B cell (primary cell): ENCODE measurements at regions not wholly inside any gene's neighbourhood (a gene's known extent, or its start where the extent isn't known, plus 50 kb on each side); places are given as distances from the start of the nearest gene placed in this dataset.

Experiments
- ATAC-seq: fragments of 200-7000 bp; cut with Tn5 transposase; one replicate; pipeline ENCODE4 v1.10.0; 2021; ENCODE audit warnings: low read depth, mild to moderate bottlenecking, moderate number of reproducible peaks, moderate library complexity
- CTCF ChIA-PET: fragments of 350-600 bp; sonication (Branson Sonifier 250); formaldehyde crosslinking; loops from one replicate; lab custom pipeline; 2021; ENCODE audit warnings: antibody characterized with exemption, inconsistent platforms; lab: Charles Lee
- POLR2A ChIA-PET: fragments of 350-600 bp; sonication (Branson Sonifier 250); formaldehyde crosslinking; loops from one replicate; lab custom pipeline; 2021; ENCODE audit warnings: antibody characterized with exemption; lab: Charles Lee
- DNase-seq: peaks from one replicate; pipeline ENCODE4 v3.0.0; 2013
- H2AFZ ChIP-seq: 2 replicates; pipeline ENCODE4 v1.6.1; 2012; ENCODE audit warnings: mild to moderate bottlenecking, low read depth, low read length; ENCODE audit not compliant: insufficient read depth, poor library complexity, severe bottlenecking
- H3K27ac ChIP-seq, 2 donors: 1 replicate in 1 of 2; 2 replicates in 1 of 2; pipeline ENCODE4 v1.5.1; 2012 to 2013; ENCODE audit warnings: low read length in 2 of 2, mild to moderate bottlenecking in 2 of 2, moderate library complexity in 1 of 2
- H3K27me3 ChIP-seq, 4 experiments: fragments of 200-600 bp in 1 of 4; sonication (generic) in 1 of 4; replicated peaks in 1 of 4; 1 replicate in 2 of 4; 2 replicates in 2 of 4; pipeline versions ENCODE4 v1.6.1 to v1.7.0; 2013 to 2016; ENCODE audit warnings: low read length in 3 of 4, mild to moderate bottlenecking in 2 of 4, mixed read lengths in 1 of 4, moderate library complexity in 1 of 4; ENCODE audit not compliant: insufficient read depth in 4 of 4, control insufficient read depth in 3 of 4; ENCODE audit errors: control extremely low read depth in 1 of 4
- H3K36me3 ChIP-seq, 2 experiments: replicated peaks in 1 of 2; 1 replicate in 1 of 2; 2 replicates in 1 of 2; pipeline versions ENCODE4 v1.6.1 to v1.7.1; 2013; ENCODE audit warnings: low read length in 1 of 2; ENCODE audit not compliant: insufficient read depth in 2 of 2, control insufficient read depth in 1 of 2; ENCODE audit errors: control extremely low read depth in 1 of 2, extremely low read depth in 1 of 2
- H3K4me1 ChIP-seq, 2 donors: fragments of 200-600 bp in 1 of 2; sonication (generic) in 1 of 2; 1 replicate in 1 of 2; 2 replicates in 1 of 2; pipeline versions ENCODE4 v1.5.1 to v1.6.1; 2013 to 2017; ENCODE audit warnings: low read length in 2 of 2; ENCODE audit not compliant: control insufficient read depth in 2 of 2, insufficient read depth in 2 of 2
- H3K4me2 ChIP-seq: replicated peaks from 2 replicates; pipeline ENCODE3; 2012; ENCODE audit warnings: mild to moderate bottlenecking, low read depth, low read length; ENCODE audit not compliant: poor library complexity, severe bottlenecking
- H3K4me3 ChIP-seq, 5 experiments: fragments of 200-600 bp in 1 of 5; sonication (generic) in 1 of 5; 1 replicate in 3 of 5; 2 replicates in 2 of 5; pipeline versions ENCODE4 v1.5.1 to v1.7.0; 2011 to 2016; ENCODE audit warnings: low read length in 4 of 5, mild to moderate bottlenecking in 4 of 5, low read depth in 2 of 5, control low read depth in 1 of 5, moderate library complexity in 1 of 5; ENCODE audit not compliant: insufficient read depth in 1 of 5; ENCODE audit errors: control extremely low read depth in 1 of 5, extremely low read depth in 1 of 5
- H3K79me2 ChIP-seq: fragments of 200-600 bp; sonication (generic); one replicate; pipeline ENCODE4 v1.6.0; 2016; ENCODE audit warnings: low read length; ENCODE audit not compliant: control insufficient read depth, insufficient read depth
- H3K9ac ChIP-seq: fragments of 200-600 bp; sonication (generic); 2 replicates; pipeline ENCODE4 v1.6.1; 2017; ENCODE audit warnings: mild to moderate bottlenecking, low read length, moderate library complexity
- H3K9me3 ChIP-seq, 3 donors: one replicate each; pipeline versions ENCODE4 v1.6.1 to v1.7.1; 2013; ENCODE audit warnings: low read length in 2 of 3; ENCODE audit not compliant: control insufficient read depth in 2 of 3, insufficient read depth in 1 of 3; ENCODE audit errors: control extremely low read depth in 1 of 3
- H4K20me1 ChIP-seq: 2 replicates; pipeline ENCODE4 v1.6.0; 2012; ENCODE audit warnings: mild to moderate bottlenecking, low read length; ENCODE audit not compliant: insufficient read depth, control insufficient read depth, poor library complexity, severe bottlenecking
- H3K27ac Mint-ChIP-seq: one replicate; pipeline ENCODE4 v1.8.0; 2021; ENCODE audit warnings: mixed read lengths
- H3K27me3 Mint-ChIP-seq: one replicate; pipeline ENCODE4 v1.8.0; 2021; ENCODE audit warnings: mixed read lengths
- H3K4me1 Mint-ChIP-seq: one replicate; pipeline ENCODE4 v1.8.0; 2021; ENCODE audit warnings: mixed read lengths
- H3K4me3 Mint-ChIP-seq: one replicate; pipeline ENCODE4 v1.8.0; 2021; ENCODE audit warnings: mixed read lengths
- H3K9me3 Mint-ChIP-seq: one replicate; pipeline ENCODE4 v1.8.0; 2022; ENCODE audit warnings: mixed read lengths; ENCODE audit not compliant: insufficient read depth
- EZH2 ChIP-seq: IDR thresholded peaks from 2 replicates; pipeline ENCODE4 v1.6.1; 2012; ENCODE audit warnings: borderline replicate concordance, low read depth, mild to moderate bottlenecking, moderate library complexity, low read length; ENCODE audit not compliant: insufficient read depth, poor library complexity, severe bottlenecking
- WGBS: methylation state at CpG from one replicate; pipeline ENCODE4 v1.1.5; 2013; ENCODE audit warnings: missing lambda C conversion rate; ENCODE audit not compliant: insufficient coverage; 5-methylcytosine and 5-hydroxymethylcytosine counted together
- intact Hi-C: fragments of 100-400 bp; cut with micrococcal nuclease; formaldehyde crosslinking; loops from one replicate; pipeline ENCODE4 v1.10.0; 2022
- TF ChIP-seq, protein P1 (sequence below): fragments of 200-600 bp; IDR thresholded peaks from one replicate; pipeline ENCODE4 v1.8.0; 2022; ENCODE audit warnings: antibody characterized with exemption, mild to moderate bottlenecking

DNA sequence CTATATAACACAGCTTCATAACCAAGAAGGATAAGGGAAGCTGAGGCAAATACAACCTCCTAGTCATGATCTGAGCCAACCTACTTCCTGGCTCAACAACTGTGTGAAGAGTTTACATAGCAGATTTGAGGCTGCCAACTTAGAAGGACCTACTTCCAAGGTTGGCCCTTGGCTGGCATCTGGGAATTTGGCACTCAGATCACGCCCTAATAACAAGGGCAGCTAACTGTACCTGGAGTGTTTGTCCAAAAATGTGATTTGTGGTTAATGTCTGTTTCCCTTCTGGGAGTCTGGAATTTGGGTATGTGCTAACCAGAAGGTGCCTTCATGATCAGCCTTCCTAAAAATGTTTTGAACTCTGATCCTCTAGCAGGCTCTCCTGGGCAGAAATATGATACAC, 287.2 kb downstream of the CAAP1 start:
- no peaks in the 10 kb centered on the region for H3K79me2 ChIP-seq
- CTCF ChIA-PET = no interaction called here
- no peak overlapping the region for H3K4me2 ChIP-seq
- no peak overlapping the region for H3K4me3 ChIP-seq
- no CpG with 5 or more reads among the region's 1 CpG for WGBS
- intact Hi-C loops = no loop called here
- H3K9me3 Mint-ChIP-seq = peaks cover 4% of the 10 kb centered on the region
- no peaks in the 10 kb centered on the region for H3K27me3 ChIP-seq
- H3K27ac Mint-ChIP-seq = no peak overlapping the region
- H3K36me3 ChIP-seq = no peaks in the 10 kb centered on the region
- no peak overlapping the region for H3K4me3 Mint-ChIP-seq
- no peaks in the 10 kb centered on the region for H4K20me1 ChIP-seq
- no peaks in the 10 kb centered on the region for H3K27me3 Mint-ChIP-seq
- DNase-seq (no peak), ATAC-seq (no peak)
- POLR2A ChIA-PET = no interaction called here
- no peak overlapping the region for H3K27ac ChIP-seq
- no peaks in the 10 kb centered on the region for H3K9me3 ChIP-seq
- TF ChIP-seq, protein P1, sequence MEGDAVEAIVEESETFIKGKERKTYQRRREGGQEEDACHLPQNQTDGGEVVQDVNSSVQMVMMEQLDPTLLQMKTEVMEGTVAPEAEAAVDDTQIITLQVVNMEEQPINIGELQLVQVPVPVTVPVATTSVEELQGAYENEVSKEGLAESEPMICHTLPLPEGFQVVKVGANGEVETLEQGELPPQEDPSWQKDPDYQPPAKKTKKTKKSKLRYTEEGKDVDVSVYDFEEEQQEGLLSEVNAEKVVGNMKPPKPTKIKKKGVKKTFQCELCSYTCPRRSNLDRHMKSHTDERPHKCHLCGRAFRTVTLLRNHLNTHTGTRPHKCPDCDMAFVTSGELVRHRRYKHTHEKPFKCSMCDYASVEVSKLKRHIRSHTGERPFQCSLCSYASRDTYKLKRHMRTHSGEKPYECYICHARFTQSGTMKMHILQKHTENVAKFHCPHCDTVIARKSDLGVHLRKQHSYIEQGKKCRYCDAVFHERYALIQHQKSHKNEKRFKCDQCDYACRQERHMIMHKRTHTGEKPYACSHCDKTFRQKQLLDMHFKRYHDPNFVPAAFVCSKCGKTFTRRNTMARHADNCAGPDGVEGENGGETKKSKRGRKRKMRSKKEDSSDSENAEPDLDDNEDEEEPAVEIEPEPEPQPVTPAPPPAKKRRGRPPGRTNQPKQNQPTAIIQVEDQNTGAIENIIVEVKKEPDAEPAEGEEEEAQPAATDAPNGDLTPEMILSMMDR = no peak
- TF ChIP-seq EZH2 = no peak
- no peaks in the 10 kb centered on the region for H3K4me1 ChIP-seq
- no peaks in the 10 kb centered on the region for H3K4me1 Mint-ChIP-seq
- no peak overlapping the region for H2AFZ ChIP-seq
- H3K9ac ChIP-seq = no peak overlapping the region

DNA sequence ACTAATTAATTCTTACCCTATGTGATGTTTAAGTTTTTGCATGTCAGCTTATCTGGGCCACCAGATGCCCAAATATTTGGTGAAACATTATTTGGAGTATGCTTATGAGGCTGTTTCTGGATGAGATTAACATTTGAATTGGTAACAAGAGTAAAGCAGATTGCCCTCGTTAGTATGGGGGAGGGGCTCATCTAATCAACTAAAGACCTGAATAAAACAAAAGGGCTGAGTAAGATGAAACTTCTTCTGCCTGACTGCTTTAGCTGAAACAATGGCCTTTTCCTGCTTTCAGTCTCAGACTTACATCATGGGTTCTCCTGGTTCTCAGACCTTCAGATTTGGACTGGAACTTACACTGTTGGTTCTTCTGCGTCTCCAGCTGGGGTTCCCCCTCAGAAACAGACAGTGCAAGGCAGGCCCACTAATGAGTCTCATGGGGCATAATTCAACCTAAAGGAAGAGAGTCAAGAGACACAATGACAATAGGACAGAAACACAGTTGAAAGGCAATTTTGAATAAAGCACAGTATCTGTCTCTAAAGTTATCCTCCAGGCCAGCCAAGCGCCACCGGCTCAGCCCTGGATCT, 288.4 kb downstream of the CAAP1 start:
- DNase-seq (no peak), ATAC-seq (no peak)
- Histone ChIP-seq H4K20me1 (no peaks in the 10 kb centered on the region), H3K36me3 (no peaks in the 10 kb centered on the region), H3K4me1 (no peaks in the 10 kb centered on the region), H3K4me2 (no peak overlapping the region), H3K27me3 (no peaks in the 10 kb centered on the region), H3K79me2 (no peaks in the 10 kb centered on the region), H3K27ac (no peak overlapping the region), H3K4me3 (no peak overlapping the region), H3K9me3 (no peaks in the 10 kb centered on the region), H2AFZ (no peak overlapping the region), H3K9ac (no peak overlapping the region)
- intact Hi-C loops = no loop called here
- Mint-ChIP-seq H3K4me1 (no peaks in the 10 kb centered on the region), H3K9me3 (peaks cover 4% of the 10 kb centered on the region), H3K27me3 (no peaks in the 10 kb centered on the region), H3K4me3 (no peak overlapping the region), H3K27ac (no peak overlapping the region)
- CTCF ChIA-PET = no interaction called here
- POLR2A ChIA-PET = no interaction called here
- TF ChIP-seq, protein P1 = no peak
- TF ChIP-seq EZH2 = no peak
- 93% methylated on average over 1 of the region's 4 CpGs for WGBS
